NCI-H82 (cell line): ENCODE measurements at regions not wholly inside any gene's neighbourhood (a gene's known extent, or its start where the extent isn't known, plus 50 kb on each side); places are given as distances from the start of the nearest gene placed in this dataset.
A peak's percentile ranks its signal among the peaks of the same experiment; 100 is the strongest.

Experiments
- DNase-seq: peaks from one replicate; lab custom pipeline; 2025; lab: John Stamatoyannopoulos, UW

- no peak for DNase-seq
These were observed 592.3 kb downstream of the EPHA7 start for GRCh38 chr6:92827104-92827503.

GRCh38 chr6:92826633-92827032, 592.7 kb downstream of the EPHA7 start:
- DNase-seq: no peak

- no peak for DNase-seq
These were observed 597.1 kb downstream of the EPHA7 start for GRCh38 chr6:92822222-92822621.

- no peak for DNase-seq
These were observed 598.8 kb downstream of the EPHA7 start for GRCh38 chr6:92820601-92821000.

DNA sequence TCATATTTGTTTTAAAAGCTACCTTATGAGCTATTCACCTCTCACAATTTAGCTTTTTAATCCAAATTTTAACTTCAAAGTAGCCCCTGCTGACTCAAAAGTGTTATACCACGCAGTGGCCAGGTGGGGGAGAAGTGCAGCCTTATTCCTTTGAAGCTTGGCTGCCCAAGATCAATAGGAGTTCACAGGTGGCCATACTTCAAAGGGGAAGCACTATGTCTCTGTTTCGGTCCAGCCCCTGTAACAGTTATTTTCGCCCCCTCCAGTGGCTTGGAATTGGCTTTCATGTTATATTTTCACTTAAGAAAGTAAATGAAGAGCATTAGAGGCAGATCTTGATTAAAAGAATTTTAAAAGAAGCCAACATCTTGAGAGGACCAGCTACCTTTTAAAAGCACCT, 608.4 kb downstream of the EPHA7 start:
- DNase-seq: peak; percentile 78

- DNase-seq: no peak
These were observed 613.1 kb downstream of the EPHA7 start for GRCh38 chr6:92806254-92806653.

- DNase-seq: no peak
These were observed 628.0 kb downstream of the EPHA7 start for GRCh38 chr6:92791403-92791802.

GRCh38 chr6:92790381-92790780, 629.0 kb downstream of the EPHA7 start:
- no peak for DNase-seq

DNA sequence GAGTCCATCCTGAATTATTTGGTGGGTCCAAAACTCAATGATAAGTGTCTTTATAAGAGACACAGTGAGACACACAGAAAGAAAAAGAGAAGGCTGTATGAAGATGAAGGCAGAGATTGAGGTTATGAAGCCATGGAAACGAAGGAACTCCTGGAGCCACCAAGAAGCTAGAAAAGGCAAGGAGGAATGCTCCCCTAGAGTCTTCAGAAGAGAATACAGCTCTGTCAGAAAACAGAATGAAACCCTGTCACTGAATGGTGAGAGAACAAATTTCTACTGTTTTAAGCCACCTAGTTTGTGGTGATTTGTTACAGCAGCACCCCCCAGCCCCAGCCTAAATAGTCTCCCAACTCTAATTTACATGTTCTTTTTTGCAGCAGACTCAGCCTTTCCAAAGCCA, 635.1 kb downstream of the EPHA7 start:
- no peak for DNase-seq

- peak; percentile 50 for DNase-seq
These were observed 639.6 kb downstream of the EPHA7 start for GRCh38 chr6:92779746-92780145.

GRCh38 chr6:92777146-92777740, 642.1 kb downstream of the EPHA7 start:
- DNase-seq: peak; percentile 50

DNA sequence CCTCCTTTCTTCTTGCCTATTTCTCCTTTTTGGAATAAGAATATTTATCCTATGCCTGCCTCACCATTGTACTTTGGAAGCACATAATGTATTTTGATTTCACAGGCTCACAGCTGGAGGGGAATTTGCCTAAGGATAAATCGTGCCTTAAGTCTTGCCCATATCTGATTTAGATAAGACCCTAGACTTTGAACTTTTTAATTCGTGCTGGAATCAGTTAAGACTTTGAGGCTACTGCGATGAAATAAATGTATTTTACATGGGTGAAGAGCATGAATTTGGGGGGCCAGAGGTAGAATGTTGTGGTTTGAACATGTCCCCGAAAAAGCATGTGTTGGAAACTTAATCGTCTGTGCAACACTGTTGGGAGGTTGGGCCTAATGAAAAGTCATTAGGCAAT, 648.8 kb downstream of the EPHA7 start:
- DNase-seq: no peak

GRCh38 chr6:92767101-92767500, 652.3 kb downstream of the EPHA7 start:
- peak; percentile 22 for DNase-seq

DNA sequence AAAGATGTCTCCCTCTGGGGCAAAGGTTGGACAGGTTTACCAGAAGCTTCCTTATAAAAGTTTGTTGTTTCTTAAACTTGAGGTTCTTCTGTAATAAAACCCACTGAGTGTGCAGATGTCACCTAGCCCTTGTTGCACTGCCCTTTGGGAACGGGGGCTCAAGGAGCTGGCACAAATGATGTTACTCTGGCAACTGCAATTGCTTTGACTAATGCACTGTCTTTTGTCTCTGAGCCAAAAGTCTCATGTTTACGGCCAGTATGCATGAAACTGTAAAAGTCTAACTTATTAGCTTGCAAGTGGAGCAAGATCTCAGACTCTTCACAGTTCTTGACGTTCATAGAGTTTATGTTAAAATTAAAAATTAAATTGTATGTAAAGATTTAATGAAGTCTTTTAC, 655.7 kb downstream of the EPHA7 start:
- DNase-seq: no peak

DNA sequence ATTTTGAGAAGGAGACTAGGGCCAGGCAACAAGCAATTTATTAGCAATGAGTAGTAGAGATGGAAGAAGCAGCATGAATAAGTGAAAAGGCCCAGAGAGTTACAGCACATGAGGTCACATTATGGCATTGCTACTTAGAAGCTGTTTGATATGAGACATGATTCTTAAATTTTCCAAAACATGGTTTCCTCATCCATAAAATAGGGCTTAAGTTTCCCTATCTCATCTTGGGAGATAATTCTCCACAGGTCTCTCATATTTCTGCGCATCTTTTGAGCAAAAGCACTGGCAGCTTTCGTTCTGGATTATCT, 656.1 kb downstream of the EPHA7 start:
- no peak for DNase-seq

DNA sequence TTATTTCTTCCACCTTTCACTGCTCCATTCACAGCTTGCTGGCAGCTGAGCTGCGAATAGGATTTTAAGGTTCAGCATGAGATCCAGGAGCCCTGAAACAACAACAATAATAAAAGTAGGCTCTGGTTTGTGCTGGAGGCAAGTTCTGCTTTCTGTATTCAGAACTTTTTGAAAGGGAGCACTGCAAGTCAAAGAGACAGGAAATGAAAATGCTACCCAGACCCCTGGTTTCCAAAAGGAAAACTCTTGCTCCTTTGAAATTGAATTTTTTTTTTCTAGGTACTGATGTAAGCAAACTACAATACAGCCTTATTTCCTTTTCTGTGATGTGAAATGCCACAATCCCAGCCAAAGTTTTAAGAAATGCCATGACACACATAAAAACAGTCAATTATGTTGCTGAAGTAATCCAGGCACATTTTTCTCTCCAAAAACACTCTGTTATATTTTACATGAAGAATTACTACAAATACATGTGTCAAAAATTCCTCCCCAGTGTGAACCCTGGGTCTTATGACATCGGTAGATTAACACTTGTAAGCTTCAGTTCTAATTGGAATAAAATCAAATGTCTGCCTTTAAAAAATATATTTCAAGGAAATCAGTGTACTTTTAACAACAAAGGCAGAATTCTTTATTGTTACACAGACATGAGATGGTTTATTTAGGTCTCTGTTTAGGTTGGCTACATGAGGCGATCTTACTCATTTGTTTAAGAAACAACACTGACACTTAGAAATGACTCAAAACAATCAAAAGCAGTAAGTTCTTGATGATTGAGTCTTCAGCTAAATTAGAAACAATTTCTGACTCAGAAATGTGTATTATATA, 656.7 kb downstream of the EPHA7 start:
- DNase-seq: no peak

DNA sequence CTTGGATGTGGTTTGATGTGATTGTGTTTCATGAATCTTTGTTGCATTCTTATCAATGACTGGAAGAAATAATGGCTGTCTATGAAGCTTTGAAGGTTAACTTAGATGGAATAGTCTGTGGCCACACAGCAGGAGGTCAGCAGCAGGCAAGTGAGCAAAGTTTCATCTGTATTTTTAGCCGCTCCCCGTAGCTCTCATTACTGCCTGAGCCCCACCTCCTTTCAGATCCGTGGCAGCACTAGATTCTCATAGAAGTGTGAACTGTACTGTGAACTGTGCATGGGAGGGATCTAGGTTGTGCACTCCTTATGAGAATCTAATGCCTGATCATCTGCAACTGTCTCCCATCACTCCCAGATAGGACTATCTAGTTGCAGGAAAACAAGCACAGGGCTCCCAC, 660.2 kb downstream of the EPHA7 start:
- no peak for DNase-seq

DNA sequence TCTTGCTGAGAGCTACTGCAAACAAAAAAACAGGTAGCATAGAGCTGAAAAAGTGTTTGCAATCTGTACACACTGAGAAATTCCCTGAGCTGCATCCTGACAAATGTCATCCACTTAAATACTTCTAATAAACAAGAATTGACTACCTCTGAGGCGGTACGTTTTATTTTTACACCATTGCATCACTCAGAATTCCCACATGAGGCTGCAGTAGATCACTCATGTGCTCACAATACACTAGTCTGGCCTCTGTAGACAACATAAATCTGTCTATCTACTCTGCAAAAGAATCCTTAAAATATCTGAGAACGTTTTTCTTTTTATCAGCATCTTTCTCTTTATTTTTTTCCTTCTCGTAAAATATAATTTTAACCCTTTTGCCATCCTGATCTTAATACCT, 661.4 kb downstream of the EPHA7 start:
- no peak for DNase-seq

- no peak for DNase-seq
These were observed 662.4 kb downstream of the EPHA7 start for GRCh38 chr6:92756912-92757311.

- no peak for DNase-seq
These were observed 665.4 kb downstream of the EPHA7 start for GRCh38 chr6:92753956-92754355.

- no peak for DNase-seq
These were observed 667.2 kb downstream of the EPHA7 start for GRCh38 chr6:92752114-92752513.

- DNase-seq: no peak
These were observed 671.2 kb downstream of the EPHA7 start for GRCh38 chr6:92748131-92748530.

DNA sequence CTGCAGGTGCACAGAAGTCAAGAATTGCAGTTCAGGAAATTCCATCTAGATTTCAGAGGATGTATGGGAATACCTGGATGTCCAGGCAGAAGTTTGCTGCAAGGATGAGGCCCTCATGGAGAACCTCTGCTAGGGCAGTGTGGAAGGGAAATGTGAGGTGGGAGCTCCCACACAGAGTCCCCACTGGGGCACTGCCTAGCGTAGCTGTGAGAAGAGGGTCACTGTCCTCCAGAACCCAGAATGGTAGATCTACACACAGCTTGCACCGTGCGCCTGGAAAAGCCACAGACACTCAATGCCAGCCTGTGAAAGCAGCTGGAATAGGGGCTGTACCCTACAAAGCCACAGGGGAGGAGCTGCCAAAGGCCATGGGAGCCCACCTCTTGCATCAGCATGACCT, 681.4 kb downstream of the EPHA7 start:
- no peak for DNase-seq

DNA sequence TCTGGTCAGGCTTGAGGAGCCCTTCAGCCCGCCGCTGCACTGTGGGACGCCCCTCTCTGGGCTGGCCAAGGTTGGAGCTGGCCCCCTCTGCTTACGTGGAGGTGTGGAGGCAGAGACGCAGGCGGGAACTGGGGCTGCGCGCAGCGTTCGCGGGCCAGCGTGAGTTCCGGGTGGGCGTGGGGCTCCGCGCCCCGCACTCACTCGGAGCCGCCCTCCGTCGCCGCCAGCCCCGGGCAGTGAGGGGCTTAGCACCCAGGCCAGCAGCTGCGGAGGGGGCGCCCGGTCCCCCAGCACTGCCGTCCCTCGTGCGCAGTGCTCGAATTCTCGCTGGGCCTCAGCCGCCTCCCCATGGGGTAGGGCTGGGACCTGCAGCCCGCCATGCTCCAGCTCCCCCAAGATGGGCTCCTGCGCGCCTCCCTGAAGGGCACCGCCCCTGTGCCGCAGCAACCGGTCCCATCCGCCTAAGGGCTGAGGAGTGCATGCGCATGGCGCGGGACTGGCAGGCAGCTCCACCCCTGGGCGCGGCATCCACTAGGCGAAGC, 695.9 kb downstream of the EPHA7 start:
- no peak for DNase-seq
